ENCODE measurements at regions not wholly inside any gene's neighbourhood (a gene's known extent, or its start where the extent isn't known, plus 50 kb on each side); places are given as distances from the start of the nearest gene placed in this dataset.
"Not testable (repeated sequence)": the region's sequence is repeated elsewhere in the genome, so short reads cannot be mapped to it uniquely, and the experiment has no call there.

DNA sequence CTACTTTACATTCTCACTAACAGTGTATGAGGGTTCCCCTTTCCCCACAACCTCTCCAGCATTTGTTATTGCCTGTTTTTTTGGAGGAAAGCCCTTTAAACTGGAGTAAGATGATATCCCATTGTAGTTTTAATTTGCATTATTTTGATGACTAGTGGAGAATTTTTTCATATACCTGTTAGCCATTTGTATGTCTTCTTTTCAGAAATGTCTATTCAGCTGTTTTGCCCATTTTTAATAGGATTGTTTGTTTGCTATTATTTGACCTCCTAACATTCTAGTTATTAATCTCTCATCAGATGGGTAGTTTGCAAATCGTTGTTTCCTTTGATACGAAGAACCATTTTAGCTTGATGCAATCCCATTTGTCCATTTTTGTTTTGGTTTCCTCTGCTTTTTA lies 165.0 kb downstream of the GLUL start:
- no peak for DNase-seq
- Histone ChIP-seq H3K27me3 (ENCODE audit: low read depth) (no peaks in the 10 kb centered on the region), H3K4me3 (no peak overlapping the region), H3K27ac (replicated peaks) (no peak overlapping the region), H3K4me1 (peaks cover 15% of the 10 kb centered on the region), H3K9me3 (replicated peaks) (peaks cover 23% of the 10 kb centered on the region), H3K36me3 (no peaks in the 10 kb centered on the region)
- TF ChIP-seq, protein P1, sequence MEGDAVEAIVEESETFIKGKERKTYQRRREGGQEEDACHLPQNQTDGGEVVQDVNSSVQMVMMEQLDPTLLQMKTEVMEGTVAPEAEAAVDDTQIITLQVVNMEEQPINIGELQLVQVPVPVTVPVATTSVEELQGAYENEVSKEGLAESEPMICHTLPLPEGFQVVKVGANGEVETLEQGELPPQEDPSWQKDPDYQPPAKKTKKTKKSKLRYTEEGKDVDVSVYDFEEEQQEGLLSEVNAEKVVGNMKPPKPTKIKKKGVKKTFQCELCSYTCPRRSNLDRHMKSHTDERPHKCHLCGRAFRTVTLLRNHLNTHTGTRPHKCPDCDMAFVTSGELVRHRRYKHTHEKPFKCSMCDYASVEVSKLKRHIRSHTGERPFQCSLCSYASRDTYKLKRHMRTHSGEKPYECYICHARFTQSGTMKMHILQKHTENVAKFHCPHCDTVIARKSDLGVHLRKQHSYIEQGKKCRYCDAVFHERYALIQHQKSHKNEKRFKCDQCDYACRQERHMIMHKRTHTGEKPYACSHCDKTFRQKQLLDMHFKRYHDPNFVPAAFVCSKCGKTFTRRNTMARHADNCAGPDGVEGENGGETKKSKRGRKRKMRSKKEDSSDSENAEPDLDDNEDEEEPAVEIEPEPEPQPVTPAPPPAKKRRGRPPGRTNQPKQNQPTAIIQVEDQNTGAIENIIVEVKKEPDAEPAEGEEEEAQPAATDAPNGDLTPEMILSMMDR (IDR thresholded peaks at IDR 0.05; ENCODE audit: borderline replicate concordance), result no peak
- intact Hi-C loops (cut with micrococcal nuclease), result no loop called here

DNA sequence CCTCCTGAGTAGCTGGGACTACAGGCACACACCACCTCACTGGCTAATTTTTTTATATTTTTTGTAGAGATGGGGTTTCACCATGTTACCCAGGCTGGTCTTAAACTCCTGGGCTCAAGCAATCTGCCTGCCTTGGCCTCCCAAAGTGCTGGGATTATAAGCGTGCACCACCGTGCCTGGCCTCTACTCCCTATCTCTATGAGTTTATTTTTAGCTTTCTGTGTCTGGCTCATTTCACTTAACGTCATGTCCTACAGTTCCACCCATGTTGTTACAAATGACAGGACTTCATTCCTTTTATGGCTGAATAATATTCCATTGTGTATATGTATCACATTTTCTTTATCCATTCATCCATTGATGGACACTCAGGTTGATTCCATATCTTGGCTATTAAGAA lies 164.2 kb upstream of the ZNF648 start:
- not testable (repeated sequence) for DNase-seq

DNA sequence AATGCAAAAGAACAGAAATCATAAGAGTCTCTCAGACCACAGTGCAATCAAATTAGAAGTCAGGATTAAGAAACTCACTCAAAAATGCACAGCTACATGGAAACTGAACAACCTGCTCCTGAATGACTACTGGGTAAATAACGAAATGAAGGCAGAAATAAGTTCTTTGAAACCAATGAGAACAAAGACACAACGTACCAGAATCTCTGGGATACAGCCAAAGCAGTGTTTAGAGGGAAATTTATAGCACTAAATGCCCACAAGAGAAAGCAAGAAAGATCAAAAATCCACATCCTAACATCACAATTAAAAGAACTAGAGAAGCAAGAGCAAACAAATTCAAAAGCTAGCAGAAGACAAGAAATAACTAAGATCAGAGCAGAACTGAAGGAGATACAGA lies 160.5 kb upstream of the ZNF648 start:
- H3K9me3 ChIP-seq (replicated peaks), result peaks cover 29% of the 10 kb centered on the region
- H3K36me3 ChIP-seq; intact Hi-C loops (cut with micrococcal nuclease); H3K4me3 ChIP-seq; H3K27ac ChIP-seq (replicated peaks); H3K4me1 ChIP-seq; DNase-seq: not testable (repeated sequence)
- peaks cover 10% of the 10 kb centered on the region for H3K27me3 ChIP-seq (ENCODE audit: low read depth)

More for the DNA sequence above, 164.2 kb upstream of the ZNF648 start:
- intact Hi-C loops (cut with micrococcal nuclease); H3K27ac ChIP-seq (replicated peaks); H3K27me3 ChIP-seq (ENCODE audit: low read depth); H3K4me3 ChIP-seq; H3K36me3 ChIP-seq: not testable (repeated sequence)
- Histone ChIP-seq H3K4me1 (peaks cover 14% of the 10 kb centered on the region), H3K9me3 (replicated peaks) (peaks cover 29% of the 10 kb centered on the region)

DNA sequence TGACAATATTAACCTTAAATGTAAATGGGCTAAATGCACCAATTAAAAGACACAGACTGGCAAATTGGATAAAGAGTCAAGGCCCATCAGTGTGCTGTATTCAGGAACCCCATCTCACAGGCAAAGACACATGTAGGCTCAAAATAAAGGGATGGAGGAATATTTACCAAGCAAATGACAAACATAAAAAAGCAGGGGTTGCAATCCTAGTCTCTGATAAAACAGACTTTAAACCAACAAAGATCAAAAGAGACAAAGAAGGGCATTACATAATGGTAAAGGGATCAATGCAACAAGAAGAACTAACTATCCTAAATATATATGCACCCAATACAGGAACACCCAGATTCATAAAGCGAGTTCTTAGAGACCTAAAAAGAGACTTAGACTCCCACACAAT lies 159.9 kb upstream of the ZNF648 start:
- DNase-seq; H3K4me1 ChIP-seq; H3K27ac ChIP-seq (replicated peaks); H3K4me3 ChIP-seq; H3K36me3 ChIP-seq; intact Hi-C loops (cut with micrococcal nuclease): not testable (repeated sequence)
- peaks cover 29% of the 10 kb centered on the region for H3K9me3 ChIP-seq (replicated peaks)
- peaks cover 10% of the 10 kb centered on the region for H3K27me3 ChIP-seq (ENCODE audit: low read depth)

DNA sequence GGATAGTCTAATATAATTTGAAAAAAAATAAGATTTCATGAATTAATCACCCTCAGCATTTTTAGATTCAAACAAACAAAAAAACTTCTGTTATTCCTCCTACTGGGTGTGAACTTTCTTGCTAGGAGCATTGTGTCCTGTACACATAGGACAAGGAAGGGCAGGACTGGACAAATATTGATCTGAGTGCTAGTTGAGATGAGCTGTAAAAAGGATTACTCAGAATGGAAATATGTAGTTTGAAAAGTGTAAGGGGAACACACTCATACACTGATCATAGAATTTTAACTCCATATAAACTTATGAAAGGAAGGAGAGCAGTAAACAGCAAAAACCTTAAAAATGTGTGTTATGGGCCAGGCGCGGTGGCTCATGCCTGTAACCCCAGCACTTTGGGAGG lies 156.5 kb upstream of the ZNF648 start:
- peaks cover 8% of the 10 kb centered on the region for H3K4me1 ChIP-seq
- intact Hi-C loops (cut with micrococcal nuclease), result no loop called here
- peaks cover 10% of the 10 kb centered on the region for H3K27me3 ChIP-seq (ENCODE audit: low read depth)
- H3K4me3 ChIP-seq, result no peak overlapping the region
- H3K9me3 ChIP-seq (replicated peaks), result peaks cover 18% of the 10 kb centered on the region
- no peak overlapping the region for H3K27ac ChIP-seq (replicated peaks)
- no peaks in the 10 kb centered on the region for H3K36me3 ChIP-seq
- TF ChIP-seq, protein P1 (IDR thresholded peaks at IDR 0.05; ENCODE audit: borderline replicate concordance), result no peak
- no peak for DNase-seq

DNA sequence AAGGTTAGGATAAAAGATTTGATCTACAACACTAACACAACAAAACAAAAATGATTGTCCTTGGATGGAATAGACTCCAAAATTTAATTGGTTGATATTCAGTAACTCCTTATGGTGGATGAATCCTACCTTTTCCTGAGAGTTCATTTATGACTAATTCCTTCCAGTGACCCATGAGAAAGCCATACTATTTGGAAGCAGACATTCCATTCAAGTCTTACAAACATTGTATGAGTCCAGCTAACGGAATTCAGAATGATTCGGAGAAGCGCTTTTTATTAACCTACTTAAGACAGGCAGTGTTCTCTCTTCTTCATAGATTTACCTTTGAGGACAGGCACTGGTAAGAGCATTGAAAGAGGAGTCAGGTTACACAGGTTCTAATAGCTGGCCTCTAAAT lies 155.6 kb upstream of the ZNF648 start:
- Histone ChIP-seq H3K27ac (replicated peaks) (no peak overlapping the region), H3K27me3 (ENCODE audit: low read depth) (peaks cover 10% of the 10 kb centered on the region), H3K36me3 (no peaks in the 10 kb centered on the region), H3K9me3 (replicated peaks) (peaks cover 11% of the 10 kb centered on the region), H3K4me3 (no peak overlapping the region), H3K4me1 (peaks cover 8% of the 10 kb centered on the region)
- no peak for DNase-seq
- TF ChIP-seq, protein P1 (IDR thresholded peaks at IDR 0.05; ENCODE audit: borderline replicate concordance), result no peak
- intact Hi-C loops (cut with micrococcal nuclease), result no loop called here

DNA sequence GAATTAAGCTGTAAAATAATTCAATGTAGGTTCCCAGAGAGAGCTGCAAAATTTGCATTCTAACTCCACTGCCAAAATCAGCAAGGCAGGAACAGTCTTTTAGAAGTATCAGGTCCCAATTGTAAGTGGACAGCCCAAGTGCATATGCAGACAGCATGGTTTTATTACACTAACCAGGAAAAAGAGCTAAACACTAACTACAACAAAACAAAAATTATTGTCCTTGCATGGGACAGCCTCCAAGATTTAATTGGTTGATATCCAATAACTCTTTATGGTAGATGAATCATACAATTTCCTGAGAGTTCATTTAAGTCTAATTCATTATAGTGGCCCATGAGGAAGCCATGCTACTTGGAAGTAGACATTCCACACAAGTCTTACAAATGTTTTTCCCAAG lies 154.3 kb upstream of the ZNF648 start:
- DNase-seq, result no peak
- Histone ChIP-seq H3K36me3 (no peaks in the 10 kb centered on the region), H3K27me3 (ENCODE audit: low read depth) (peaks cover 10% of the 10 kb centered on the region), H3K27ac (replicated peaks) (peak overlapping the region; percentile 3), H3K9me3 (replicated peaks) (no peaks in the 10 kb centered on the region), H3K4me1 (peaks cover 8% of the 10 kb centered on the region), H3K4me3 (no peak overlapping the region)
- TF ChIP-seq, protein P1 (IDR thresholded peaks at IDR 0.05; ENCODE audit: borderline replicate concordance), result no peak
- intact Hi-C loops (cut with micrococcal nuclease), result no loop called here

Measured in left ventricle myocardium inferior (tissue), 1 donor.